ENCODE measurements at regions not wholly inside any gene's neighbourhood (a gene's known extent, or its start where the extent isn't known, plus 50 kb on each side); places are given as distances from the start of the nearest gene placed in this dataset.
"Not testable (repeated sequence)": the region's sequence is repeated elsewhere in the genome, so short reads cannot be mapped to it uniquely, and the experiment has no call there.

DNA sequence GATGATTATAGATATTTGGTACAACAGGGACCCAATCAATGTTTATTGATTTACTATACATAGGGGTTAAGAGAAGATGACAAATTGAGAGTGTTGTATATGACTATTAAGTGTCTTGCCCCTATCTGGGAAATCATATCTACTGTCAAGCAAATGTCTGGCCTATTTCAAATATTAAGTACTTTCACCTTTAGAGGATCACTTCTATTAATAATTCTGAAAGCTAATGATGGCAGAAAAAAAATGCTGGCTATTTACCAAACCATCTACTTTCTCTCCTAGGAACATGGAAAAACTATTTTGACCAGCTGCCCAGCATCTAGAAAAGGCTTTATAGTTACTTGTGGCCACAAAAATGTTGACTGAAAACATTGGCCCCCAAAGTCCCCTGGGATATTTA is 632.3 kb upstream of the ZNF385D start:
- DNase-seq (ENCODE audit: low spot score): no peak

DNA sequence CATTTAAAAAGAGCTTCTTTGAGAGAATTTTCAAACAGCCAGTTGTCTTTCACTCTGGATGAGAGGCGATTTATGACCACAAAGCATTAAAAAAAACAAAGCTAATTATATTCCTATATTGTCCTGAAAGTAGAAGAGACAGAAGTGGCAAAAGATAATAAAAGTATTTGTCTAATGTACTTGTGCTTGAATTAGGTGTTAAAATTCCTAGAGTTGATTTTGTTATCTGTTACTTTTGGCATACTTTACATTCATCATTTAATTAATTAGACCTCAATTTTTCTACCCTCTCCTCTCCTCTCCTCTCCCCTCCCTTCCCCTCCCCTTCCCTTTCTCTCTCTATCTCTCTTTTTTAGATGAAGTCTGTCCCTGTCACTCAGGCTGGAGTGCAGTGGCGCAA is 635.1 kb upstream of the ZNF385D start:
- DNase-seq (ENCODE audit: low spot score): no peak

DNA sequence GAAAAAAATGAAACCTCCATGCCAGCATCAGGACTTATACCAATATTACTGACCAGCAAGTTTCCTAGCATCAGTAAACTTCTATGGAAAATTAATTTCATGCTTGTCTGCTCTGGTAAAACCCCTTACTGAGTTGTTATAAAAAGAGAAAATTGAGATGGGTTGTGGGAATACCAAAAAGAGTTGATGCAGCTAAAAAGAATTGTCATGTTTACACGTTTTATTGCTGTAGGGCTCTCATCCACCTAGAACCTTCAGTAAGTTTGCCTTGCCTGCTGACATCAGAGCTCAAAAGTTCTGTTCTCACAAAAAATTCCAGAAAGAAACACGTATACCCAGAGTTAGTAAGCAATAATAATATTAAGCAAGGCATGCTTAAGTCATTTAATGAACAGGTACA is 641.3 kb upstream of the ZNF385D start:
- DNase-seq (ENCODE audit: low spot score): no peak

DNA sequence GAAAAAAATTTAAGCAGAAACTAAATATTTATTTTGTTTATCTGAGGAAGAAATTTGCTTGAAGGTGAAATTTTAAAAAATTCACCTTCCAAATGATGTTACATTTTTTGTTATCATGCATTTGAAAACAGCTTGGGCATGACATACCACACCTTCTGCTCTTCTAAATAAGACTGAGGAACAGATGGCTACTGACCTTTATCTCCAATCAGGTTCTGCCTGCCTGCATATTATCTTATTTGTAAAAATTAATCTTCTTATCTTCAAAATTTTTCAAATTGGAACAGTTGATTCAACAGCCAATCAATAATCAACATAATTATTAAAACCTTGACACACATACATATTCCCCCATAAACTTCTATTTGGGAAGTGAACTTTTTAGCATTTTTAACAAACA is 641.8 kb upstream of the ZNF385D start:
- no peak for DNase-seq (ENCODE audit: low spot score)

DNA sequence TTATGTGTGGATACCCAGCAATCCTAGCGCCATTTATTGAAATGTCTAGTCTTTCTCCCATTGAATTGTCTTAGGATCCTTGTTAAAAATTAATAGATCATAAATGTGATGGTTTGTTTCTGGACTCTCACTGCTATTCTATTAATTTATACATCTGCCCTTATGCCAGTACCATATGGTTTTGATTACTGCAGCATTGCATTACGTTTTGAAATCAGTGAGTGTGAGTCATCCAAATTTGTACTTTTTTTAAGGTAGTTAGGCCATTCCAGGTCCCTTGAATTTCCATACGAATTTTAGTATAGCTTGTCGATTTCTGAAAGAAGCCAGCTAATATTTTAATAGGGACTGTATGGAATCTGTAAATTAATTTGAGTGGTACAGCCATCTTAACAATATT is 648.6 kb upstream of the ZNF385D start:
- no peak for DNase-seq (ENCODE audit: low spot score)

DNA sequence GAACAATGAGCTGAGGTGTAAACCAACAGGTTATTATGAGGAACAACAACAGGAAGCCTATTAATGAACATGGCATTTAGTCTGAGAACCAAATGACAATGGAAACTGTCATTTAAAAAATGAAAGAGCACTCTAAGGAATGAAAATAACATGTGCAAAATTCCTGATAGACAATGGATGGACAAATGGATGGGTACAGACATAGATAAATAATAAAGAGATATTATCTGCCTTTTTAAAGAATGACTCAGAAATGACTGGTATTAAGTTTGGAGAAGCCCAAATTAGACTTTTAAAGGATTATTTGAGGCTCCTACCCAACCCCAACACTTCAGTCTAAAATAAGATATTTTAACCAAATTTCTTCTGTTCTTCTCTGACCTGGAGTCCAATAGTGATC is 650.5 kb upstream of the ZNF385D start:
- DNase-seq (ENCODE audit: low spot score): no peak

DNA sequence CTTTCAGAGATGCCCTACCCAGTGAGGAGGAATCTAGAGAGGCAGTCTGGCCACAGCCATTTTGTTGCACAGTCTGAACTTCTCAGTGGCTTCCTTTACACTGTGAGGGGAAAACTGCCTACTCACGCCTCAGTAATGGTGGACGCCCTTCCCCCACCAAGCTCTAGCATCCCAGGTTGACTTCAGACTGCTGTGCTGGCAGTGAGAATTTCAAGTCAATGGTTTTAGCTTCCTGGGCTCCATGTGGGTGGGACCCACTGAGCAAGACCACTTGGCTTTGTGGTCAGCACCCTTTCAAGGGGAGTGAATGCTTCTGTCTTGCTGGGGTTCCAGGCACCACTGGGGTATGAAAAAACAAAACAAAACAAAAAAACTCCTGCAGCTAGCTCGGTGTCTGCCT is 663.2 kb upstream of the ZNF385D start:
- no peak for DNase-seq (ENCODE audit: low spot score)

DNA sequence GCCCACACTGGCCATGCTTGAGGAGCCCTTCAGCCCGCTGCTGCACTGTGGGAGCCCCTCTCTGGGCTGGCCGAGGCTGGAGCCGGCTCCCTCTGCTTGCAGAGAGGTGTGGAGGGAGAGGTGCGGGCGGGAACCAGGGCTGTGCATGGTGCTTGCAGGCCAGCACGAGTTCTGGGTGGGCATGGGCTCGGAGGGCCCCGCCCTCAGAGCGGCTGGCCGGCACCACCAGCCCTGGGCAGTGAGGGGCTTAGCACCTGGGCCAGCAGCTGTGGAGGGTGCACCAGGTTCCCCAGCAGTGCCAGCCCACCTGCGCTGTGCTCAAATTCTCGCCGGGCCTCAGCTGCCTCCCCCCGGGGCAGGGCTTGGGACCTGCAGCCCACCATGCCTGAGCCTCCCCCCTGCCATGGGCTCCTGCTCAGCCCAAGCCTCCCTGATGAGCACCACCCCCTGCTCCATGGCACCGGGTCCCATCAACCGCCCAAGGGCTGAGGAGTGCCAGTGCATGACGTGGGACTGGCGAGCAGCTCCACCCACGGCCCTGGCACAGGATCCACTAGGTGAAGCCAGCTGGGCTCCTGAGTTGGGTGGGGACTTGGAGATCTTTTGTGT is 665.9 kb upstream of the ZNF385D start:
- DNase-seq (ENCODE audit: low spot score): not testable (repeated sequence)

DNA sequence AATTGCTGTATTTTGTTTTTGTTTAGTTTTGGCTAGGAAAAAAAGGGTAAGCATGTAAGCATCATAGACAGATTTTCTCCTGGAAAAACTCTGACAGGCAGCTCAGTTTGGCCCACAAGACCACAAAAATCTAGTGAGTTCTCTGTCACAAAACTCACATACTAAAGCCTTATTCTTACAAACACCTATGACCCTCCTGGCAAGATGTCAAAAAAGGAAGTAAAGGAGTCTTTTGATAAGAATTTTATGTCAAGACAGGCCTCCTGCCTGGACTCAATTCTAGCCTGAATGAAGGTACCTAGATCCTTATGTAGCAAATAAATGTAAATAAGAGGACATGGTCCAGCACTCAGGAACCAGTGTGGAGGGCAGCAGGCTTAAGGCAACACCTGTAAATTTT is 668.3 kb upstream of the ZNF385D start:
- no peak for DNase-seq (ENCODE audit: low spot score)

DNA sequence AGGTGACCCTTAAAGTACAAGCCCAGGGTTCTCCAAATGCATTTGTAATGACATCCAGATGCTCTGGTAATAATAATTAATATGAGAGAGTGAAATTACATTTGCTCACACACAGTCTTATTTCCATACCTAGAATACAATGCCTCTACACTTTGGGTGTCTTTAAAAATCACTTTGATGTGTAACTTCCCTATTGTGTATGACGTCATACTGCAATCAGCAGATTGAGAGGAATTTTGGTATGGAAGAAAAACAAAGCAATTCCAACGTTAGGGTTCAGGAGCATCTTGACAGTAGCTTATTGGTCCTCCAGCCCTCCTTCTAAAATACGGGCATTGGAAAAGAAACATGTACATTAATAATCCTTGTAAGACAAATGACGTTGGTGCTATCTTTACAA is 670.6 kb upstream of the ZNF385D start:
- no peak for DNase-seq (ENCODE audit: low spot score)

DNA sequence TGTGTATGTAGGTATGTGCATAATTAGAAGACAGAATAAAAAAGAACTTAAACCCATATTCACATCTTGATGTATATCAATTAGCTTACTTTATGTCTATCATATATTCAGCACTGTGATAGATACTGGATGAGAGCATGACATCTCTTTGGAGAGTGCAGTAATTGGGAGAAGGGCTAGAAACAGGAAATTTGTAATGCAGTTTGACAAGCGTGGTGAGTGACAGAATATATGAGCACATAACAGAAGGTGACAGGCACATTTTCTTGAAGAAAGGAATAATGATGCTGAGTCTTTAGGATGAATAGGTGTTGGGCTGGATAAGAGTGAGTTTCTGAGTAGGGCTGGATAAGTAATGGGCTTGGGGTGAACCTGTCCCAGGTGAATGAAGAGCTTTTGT is 680.3 kb upstream of the ZNF385D start:
- no peak for DNase-seq (ENCODE audit: low spot score)

DNA sequence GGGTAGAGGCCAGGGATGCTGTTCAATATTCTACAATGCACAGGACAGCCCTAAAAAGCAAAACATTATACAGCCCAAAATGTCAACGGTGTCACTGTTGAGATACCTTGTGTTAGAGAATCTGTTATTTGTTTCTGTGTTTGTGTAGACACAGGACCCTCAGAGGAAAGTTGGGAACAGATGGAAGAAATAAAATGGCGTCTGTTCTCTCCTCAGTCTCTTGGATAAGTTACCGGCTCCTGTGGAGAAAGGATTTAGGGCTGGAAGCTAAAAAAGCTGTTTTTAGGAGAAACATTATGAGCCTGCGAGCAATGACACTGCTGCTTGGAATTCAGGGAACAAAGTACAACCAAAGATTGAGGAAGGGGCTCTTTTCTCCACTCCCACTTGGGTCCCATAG is 688.6 kb upstream of the ZNF385D start:
- no peak for DNase-seq (ENCODE audit: low spot score)

DNA sequence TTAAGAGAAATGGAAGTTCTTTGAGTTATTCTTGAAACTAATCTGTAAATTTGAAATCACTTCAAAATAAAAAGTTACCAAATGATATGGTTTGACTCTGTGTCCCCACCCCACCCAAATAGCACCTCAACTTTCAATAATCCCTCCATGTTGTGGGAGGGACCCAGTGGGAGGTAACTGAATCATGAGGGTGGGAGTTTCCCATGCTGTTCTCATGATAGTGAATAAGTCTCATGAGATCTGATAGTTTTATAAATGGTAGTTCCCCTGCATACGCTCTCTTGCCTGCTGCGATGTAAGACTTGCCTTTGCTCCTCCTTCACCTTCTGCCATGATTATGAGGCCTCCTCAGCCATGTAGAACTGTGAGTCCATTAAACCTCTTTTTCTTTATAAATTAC is 690.7 kb upstream of the ZNF385D start:
- DNase-seq (ENCODE audit: low spot score): no peak

DNA sequence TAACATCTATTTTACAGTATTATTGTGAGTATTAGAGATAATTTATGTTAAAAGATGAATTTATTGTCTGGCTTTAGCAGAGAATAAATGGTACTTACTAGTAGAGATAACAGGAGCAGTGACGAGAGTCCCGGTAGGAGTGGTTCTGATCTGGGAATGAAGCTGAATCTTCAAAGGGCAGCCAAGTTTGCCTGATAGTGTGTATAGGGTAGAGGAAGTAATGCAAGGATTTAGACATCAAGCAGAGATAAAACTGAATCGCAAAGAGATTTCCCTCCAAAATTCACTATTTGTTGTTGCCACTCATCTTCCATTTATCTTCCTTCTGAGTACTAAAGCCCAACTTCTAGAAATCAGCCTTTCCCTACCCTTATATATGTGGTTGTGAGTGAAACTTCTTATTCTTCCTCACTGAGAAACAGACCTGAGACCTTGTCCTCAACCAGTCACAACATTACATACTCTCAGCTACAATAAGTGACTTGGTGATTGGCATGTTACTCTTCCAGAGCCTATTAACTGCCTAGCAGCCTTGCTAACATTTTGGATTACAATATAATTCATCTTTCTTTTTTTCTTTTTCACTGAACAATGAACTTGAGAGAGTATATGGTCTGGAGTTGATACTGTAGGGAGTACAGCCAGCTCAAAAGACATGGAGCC is 692.7 kb upstream of the ZNF385D start:
- DNase-seq (ENCODE audit: low spot score): no peak

DNA sequence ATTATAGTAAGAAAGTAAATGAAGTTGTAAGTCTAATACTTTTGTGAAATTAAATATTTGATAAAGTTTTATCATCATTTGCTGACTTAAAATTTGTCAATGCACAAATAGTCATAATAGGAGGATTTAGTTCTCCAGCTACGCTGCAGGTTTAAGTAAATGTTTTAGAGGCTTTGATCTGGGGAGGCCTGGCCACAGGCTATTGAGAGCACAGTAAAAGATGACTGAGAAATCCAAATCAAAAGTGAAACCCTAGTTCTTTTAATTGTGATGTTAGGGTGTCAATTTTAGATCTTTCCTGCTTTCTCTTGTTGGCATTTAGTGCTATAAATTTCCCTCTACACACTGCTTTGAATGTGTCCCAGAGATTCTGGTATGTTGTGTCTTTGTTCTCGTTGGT is 694.3 kb upstream of the ZNF385D start:
- DNase-seq (ENCODE audit: low spot score): not testable (repeated sequence)

DNA sequence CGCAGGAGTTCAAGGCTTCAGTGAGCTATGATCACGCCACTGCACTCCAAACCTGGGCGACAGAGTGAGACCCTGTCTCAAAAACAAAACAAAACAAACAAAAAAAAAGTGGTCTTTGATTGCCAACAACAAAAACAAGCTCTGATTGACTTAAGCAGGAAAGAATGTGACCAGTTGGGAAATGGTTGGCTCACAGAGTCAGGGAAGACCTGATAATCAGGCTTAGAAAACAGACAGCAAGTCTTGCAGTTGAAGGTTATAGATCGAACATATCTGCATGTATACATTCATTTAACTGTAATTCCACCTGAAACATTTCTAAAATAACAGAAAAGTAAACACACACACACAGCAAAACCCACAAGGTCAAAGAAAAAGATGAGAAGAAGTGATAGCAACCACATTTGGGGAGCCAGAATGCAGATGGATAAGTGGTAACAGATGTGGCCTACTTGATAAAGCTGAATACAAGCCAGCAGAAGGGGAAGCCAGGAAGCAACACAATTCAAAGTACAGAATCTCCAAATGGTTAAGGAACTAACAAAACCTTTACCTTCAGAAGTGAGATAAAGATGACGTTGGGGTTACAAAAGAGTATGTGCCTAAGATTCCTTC is 699.9 kb upstream of the ZNF385D start:
- DNase-seq (ENCODE audit: low spot score): no peak

DNA sequence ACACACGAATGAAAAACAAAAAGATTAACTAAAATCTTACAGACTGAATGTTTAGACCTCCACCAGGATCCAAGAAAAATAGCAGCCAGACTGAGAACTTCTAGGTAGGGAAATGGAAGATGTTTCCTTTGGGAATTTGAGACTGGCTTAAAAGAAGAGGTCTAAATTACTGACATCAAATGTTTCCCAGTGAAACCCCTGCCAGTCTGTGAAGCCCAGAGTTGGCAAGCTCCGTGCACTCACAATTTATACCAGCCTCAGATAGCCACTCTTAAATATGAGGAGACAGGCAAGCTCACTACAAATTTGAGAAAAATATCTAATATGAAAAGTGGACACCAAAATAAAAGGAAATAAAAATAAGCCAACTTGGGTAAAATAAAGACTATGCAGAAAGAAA is 700.5 kb upstream of the ZNF385D start:
- no peak for DNase-seq (ENCODE audit: low spot score)

DNA sequence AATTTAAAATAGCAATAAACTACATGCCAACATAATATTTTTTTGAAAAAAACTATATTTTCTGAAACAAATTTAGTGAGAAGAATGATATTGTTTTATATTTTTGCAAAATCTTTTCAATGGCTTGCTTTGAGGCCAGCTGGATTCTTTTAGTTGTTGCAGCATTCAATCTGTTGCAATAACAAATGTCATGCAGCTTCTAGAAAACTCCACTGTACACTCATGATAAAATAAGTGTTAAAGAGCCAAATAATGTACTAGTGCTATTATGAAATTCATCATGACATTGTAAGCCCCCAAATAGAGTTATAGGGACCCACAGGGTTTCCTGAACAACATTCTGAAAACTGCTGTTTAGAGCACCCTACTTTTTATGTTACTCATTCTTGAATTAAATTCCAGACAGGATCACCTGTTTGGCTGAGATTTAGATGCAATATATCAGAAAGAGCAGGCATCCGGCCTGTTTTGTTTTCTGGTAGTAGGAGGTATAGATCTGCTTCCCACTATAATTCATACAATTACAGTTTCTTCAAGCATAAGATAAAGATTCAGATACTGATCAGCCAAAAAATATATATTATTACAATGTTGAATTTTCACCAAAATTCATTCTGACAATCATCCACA is 703.0 kb upstream of the ZNF385D start:
- DNase-seq (ENCODE audit: low spot score): no peak

DNA sequence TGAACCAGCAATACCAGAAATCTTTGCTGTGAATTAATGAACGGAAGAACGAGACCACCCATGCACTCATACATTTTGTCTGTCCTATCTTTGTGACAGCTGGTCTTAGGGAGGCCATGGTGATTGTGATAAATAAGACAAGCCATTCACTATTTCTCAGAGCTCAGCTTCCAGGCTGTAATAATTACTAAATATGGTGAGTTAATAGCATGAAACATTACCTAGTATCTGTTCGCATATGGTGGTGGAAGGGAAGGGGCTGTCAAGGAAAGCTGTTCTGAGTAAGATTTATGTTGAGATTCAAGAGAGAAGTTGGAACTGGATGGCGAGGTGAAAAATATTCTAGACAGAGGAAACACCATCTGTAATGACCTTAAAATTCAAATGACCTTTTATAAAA is 719.0 kb upstream of the ZNF385D start:
- DNase-seq (ENCODE audit: low spot score): no peak

DNA sequence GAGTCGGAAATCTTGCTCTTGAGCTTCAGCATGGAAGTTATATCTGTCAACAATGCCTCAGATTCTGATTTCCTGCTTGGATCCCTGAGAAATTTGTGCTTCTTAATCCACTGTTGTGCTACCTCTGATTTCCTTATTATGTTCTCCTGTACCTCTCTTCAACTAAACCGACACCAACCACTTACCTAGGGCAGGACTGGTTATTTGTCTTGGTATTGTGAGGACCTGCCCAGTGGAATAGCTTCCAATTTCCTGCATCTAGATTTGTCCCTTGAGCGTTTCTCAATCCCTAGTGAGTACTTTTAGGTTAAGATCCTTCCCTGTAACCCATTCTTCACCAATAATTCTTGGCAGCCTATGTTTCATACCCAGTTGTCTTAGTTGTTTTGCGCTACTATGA is 720.5 kb upstream of the ZNF385D start:
- DNase-seq (ENCODE audit: low spot score): no peak

DNA sequence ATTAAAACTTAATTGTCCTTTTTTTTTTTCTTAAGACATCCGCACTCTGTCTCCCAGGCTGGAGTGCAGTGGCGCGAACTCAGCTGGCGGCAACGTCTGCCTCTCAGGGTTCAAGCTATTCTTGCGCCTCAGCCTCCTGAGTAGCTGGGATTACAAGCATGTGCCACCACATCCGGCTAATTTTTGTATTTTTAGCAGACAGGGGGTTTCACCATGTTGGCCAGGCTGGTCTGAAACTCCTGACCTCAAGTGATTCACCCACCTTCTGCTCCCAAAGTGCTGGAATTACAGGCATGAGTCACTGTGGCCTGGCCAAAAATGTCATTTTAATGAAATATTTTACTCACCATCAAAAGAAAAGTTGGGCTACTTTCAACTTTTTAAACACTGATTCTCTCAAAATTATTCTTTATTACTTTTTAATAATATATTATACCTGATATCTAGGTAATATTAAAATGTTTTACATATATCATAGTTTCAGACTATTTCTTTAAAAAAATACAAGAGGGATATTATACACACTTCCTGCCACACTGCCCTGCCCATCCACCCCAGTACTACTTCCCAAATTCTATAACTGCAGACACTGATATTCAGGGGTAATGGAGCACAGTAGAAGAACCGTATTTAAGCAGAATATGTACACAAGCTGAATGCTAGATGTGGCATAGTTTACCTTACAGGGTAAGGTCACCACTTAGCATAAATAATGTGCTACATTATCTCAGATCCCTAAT is 723.9 kb upstream of the ZNF385D start:
- DNase-seq (ENCODE audit: low spot score): no peak

DNA sequence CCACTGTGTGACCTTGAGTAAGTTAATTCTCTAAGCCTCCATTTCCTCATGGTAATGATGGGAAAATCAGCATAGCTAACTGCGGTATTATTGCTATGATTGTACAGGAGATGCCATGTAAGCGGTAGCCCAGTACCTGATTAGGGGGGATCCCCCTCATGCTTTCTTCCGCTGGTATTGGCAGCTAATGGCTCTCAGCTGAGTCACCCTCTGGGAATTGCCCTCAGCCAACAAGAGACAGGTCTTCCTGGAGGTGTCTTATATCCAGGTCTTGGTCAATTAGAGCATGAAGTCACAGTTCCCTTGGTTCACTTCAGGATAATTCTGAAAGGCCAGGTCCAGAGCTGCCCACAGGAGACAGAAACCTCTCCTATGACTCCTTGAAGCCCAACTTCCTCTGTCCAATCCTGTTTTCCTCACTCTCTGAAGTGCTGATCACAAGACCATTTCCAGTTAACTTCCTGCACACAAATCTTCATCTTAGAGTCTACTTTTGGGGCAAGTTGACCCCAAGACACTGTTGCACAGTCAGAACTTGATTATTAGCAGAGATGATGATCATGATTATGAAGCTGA is 724.7 kb upstream of the ZNF385D start:
- no peak for DNase-seq (ENCODE audit: low spot score)
